NCI-H774 (cell line): ENCODE measurements at regions not wholly inside any gene's neighbourhood (a gene's known extent, or its start where the extent isn't known, plus 50 kb on each side); places are given as distances from the start of the nearest gene placed in this dataset.
"Not testable (repeated sequence)": the region's sequence is repeated elsewhere in the genome, so short reads cannot be mapped to it uniquely, and the experiment has no call there.

Experiments used
- DNase-seq: peaks from one replicate; lab custom pipeline; 2025; lab: John Stamatoyannopoulos, UW

DNA sequence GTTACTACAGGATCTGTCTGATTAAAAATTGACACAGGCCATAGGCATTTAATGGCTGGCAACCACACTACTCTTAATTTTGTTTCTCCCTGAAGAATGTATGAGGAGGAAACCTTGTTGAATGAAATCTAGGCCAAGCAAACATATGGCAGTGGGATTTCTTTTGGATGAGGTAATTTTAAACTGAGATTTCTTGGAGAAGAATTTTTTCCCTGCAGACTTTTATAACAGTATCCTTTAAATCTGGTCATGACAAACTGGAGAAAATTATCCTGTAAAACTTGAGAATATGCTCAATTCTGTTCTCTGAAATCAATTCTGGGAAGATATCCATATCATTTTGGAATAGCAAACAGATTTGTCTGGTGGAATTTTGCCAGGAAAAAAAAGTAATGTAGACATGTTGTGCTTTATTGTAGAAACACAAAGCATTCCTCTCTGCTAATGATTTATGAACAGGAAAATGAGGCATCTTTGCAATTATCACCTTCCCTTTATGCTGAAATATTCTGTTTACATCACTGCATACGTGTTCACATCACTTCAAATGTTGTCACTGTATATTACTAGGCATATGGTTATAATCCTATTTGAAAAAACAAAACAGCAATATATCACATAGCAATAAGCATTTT lies 108.3 kb upstream of the ARSJ start:
- DNase-seq = no peak

DNA sequence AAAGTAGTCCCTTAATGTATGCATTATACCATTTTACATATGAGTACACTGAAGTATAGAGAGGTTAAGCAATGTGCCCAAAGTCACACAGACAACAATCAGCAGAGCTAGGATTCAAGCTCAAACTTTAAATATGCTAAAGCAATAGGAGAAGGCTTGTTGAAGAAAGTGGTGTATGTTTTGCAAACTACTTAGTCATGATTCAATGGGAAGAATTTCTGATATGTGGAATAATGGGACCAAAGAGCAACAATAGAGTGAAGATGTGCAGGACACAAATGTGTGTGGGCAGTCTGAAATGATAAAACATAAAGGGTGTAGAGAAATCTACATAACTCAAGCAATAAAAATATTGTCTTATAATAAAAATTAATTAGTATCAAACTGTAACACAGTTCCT lies 109.0 kb upstream of the ARSJ start:
- no peak for DNase-seq

DNA sequence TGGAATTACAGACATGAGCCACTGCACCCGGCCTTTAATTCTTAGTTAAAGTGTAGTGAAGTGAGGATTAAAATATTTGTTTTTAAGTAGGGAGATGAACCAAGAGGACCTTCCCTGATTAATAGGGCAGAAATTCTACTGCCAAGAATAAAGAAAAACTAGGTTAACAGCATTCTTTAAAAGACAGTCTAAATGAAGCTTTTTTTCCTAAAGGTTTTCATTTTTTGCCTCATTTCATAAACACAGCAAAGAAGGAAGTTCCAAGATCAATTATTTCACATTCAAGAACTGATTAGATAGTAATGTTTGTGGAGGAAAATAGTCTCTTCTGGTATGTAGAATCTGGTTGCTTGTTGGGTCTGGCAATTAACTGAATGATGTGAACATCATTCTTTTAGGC lies 112.1 kb upstream of the ARSJ start:
- DNase-seq = no peak

DNA sequence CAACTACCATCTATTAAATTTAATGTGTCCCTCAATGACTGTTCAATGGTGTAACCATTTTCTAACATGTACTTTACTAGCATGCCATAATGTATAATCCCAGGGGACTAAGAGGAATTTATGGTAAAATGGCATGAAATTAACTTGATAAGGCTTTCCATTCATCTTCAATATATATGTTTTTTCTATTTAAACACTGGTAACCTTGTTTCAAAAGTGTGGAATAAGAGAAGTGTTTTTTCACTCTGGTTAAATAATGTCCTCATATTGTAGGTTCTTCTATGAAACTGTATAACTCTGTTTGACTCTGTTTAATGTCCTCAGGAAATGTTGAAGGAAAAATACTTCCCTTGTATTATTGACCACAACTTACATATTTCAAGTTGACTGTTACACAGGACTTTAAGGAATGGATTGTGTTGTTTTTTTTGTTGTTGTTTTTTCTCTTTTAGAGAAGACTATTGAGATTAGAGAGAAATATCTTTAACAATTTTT lies 113.8 kb upstream of the ARSJ start:
- no peak for DNase-seq

DNA sequence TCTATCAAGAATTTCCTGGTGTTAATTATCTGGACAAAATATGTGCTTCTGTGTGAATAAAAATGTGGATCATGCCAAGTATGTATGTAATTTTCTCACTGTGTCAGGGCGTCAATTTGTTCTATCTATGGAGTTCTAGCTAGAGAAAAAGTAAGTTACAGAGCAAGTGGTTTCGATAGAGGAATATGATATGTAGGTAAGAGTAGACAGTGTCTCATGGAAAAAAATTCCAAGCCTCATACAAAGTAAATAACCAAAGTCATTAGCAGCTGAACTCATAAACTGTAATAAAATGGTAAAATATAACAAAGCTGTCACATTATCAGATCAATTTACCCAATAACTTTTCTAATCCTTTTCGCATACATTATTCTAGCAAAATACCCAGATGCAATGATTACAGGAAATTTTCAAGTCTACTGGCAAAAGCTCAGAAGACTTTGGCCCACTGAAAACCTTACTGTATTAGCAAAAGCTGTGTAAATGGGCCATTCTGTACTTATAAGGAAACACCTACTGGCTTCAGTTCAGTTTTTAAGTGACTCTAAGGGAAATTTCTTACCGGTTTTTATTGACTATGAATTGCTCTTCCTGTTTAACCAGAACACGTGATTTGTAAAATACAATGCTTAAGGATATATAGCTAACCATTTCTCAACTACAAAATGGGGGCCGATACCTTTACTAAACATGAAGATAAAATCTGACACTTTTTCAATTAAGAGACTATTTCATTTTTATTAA lies 121.0 kb upstream of the ARSJ start:
- DNase-seq = no peak

DNA sequence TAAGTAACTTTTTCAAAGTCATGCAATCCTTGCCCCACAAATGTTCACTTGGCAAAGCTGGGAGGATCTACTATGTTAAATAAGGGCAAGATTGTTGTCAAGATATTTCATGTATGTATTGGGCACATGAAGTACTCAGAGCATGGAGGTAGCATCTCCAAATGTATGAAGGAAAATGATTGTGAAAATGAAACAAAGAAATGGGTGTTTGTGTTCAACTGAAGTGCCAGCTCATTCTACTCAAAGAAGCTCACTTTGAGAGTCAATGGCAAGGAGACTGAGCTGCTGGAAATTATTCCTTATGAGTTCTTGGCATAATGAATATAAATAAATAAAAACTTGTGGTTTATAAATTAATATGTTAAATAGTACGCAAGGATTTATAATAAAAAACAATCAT lies 124.5 kb upstream of the ARSJ start:
- DNase-seq = no peak

DNA sequence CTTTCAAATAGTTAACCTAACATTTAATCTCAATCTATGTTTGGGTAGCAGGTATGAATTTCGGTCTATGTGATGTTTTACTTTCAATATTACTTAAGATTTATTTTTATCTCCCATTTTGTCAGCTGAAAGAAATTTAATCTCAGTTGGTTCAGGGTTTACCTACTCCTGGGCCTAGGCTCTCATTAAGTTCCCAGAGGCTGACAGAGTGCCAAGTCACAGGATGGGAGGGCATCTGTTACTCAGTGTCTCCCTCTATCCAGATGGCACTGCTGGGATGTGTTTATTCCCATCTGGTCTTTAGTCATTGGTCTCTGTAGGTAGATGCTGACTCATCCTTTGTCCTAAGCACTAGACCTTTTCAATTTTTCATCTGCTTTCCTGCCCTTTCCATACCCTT lies 129.4 kb upstream of the ARSJ start:
- no peak for DNase-seq

DNA sequence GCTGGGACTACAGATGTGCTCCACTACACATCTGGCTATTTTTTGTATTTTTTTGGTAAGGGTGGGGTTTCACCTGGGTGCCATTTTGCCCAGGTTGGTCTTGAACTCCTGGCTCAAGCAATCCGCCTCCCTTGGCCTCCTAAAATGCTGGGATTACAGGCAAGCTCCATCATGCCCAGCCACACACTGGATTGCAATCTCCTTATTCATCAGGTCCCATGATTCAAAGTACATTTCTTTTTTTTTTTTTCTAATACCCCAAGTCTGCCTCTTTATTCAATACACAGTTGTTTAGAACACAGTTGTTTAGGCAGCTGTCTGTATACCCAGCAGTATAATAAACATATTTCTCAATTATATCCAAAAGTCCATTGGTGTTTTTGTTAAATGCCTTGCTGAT lies 130.3 kb upstream of the ARSJ start:
- no peak for DNase-seq

DNA sequence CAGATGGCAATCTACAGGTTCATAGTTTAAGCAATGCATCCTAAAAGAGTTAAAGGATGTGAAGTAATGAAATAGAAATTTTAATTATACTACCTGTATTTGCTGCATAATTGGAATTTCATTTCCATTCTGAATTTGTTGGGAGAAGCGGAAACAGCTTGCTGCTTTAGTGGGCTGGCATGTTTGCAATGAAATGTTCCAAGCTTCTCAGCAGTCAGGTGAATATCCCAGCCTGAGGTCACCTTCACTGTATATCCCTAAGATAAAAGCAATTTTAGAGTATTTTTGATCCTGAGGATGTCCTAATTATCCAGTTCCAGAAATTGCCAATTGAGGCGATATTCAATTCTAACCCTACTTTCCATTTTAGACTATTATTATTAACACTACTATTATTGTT lies 136.1 kb upstream of the ARSJ start:
- no peak for DNase-seq

DNA sequence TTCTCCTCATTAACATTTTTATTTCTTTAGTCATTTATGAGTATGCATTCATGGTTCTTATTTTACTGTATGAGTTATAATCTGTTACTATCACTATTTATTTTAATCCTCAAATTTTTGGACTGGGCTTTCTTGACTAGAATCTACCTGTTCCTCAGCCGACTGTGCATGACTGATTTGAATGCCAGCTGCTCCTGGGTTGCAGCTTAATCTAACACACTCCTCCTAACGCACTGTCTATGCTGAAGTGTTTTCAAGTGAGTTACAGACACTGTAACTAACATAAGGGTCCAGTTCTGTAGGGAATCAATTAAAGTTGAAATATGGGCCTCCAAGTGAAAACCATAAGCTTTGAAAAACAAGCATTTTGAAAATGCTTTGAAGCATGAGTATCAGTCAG lies 137.4 kb upstream of the ARSJ start:
- no peak for DNase-seq

DNA sequence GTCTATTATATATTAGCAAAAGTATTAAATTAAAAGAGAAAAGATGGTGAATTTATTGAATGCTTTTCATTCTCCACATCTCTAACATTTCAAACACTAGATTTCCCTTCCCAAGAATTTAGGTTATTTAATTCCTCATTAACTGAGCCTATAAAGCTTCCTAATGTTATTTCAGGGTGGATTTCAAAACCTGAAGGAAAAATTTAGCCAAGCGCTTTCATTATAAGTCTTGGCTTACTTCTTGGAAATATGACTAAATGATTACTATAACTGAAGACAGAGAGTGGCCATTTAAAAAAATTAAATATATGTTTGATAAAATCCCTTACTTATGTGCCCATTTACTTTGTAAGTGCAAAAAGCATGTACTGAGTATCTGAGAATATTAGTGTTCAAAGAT lies 141.8 kb upstream of the ARSJ start:
- no peak for DNase-seq

DNA sequence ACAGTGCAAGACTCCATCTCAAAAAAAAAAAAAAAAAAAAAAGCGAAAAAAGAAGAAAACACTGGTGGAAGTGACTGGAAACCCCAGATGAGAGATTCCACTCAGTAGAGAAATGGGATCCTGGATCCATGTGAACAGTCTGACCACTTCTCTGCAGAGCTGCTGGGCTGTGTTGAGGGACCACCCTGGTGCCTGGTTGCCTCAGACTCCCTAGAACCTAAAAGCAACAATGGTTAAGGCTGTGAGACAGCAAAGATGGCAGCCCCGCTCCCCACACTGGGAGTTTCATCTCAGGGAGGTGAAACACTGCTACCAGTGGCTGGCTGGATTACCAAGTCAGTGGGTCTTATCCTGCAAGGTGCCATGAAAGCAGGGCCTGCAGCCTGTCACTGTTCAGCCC lies 152.8 kb upstream of the ARSJ start:
- DNase-seq = no peak

DNA sequence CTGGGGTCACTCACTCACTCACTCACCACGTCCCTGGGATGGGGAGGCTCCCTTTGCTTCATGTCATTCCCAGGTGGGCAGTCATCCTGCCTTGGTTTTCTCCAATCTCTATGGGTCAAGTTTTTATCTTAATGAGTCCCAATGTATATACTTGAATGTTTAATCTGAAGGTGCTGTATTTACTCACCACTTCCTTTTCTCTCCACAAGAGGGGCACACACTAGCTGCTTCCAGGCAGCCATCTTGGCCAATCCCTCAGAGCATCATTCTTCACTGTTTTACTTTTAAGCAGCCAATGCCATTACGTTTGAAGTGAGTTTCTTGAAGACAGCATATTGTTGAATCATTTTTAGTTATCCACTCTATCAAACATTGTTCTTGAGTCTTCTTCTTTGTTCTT lies 153.4 kb upstream of the ARSJ start:
- DNase-seq = no peak

DNA sequence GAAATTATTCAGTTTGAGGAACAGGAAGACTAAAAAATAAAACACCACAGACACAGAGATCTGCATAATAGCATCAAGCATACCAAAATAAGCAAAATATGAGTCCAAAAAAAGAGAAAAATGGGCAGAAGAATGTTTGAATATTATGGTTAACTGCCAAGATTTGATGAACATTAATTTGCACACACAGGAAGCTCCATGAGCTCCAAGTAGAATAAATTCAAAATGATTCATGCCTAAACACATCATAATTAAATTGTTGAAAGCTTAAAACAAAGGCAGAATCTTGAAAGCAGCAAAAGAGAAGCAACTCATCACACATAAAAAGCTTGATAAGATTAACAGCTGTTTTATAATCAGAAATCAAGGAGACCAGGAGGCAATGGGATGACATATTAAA lies 156.6 kb upstream of the ARSJ start:
- no peak for DNase-seq

DNA sequence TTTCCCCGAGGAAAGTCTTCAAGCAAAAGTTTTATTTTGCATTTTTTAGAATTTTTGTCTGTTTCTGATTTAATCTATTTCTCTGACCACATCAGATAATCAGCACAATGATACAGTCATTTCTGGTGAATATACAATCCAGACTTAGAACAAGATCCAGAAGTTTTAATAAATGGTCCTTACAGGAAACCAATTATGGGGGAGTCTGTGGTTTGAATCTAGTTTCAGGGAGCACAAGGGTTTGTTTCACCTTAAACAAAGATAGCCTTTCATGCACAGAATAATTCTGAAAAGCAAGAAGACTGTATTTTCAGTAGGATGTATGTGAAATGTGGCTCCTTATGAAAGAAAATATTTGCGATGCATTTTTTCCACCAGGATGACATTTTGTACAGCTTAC lies 158.5 kb upstream of the ARSJ start:
- DNase-seq = no peak

DNA sequence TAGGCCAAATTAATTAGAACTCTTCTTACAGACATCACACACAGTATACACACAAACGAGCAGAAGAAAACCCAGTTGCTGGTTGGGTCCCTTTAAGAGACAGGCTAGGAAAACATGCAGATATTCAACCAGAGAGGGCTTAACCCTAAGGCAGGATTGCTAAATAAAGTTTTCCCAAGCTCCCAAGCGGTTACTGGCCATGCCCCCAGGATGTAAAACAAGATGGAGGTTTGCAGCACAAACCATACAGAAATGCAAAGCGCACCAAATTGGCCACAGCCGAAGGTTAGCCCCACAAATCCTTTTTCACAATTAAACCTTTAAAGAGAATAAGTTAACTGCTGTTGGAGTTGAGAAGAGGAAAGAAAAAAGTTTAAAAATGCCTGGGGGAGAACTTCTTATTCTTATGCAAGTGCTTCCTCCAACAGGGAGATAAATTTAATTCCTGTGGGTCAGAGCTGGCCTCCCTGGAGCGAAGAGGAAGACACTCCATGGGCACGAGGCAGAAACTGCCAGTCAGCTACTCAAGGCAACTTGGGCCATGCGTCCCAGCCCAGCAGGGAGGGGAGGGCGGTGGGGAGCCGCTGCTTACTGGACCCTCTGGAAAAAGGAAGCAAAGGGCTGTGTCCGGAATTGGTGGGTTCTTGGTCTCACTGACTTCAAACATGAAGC lies 167.6 kb upstream of the ARSJ start:
- DNase-seq = no peak

DNA sequence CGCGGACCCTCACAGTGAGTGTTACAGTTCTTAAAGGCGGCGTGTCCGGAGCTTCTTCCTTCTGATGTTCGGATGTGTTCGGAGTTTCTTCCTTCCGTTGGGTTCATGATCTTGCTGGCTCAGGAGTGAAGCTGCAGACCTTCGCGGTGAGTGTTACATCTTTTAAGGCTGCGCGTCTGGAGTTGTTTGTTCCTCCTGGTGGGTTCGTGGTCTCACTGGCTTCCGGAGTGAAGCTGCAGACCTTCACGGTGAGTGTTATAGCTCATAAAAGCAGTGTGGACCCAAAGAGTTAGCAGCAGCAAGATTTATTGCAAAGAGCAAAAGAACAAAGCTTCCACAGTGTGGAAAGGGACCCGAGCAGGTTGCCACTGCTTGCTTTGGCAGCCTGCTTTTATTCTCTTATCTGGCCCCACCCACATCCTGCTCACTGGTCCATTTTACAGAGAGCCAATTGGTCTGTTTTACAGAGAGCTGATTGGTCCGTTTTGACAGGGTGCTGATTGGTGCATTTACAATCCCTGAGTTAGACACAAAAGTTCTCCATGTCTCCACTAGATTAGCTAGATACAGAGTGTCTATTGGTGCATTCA lies 168.3 kb upstream of the ARSJ start:
- DNase-seq = not testable (repeated sequence)

DNA sequence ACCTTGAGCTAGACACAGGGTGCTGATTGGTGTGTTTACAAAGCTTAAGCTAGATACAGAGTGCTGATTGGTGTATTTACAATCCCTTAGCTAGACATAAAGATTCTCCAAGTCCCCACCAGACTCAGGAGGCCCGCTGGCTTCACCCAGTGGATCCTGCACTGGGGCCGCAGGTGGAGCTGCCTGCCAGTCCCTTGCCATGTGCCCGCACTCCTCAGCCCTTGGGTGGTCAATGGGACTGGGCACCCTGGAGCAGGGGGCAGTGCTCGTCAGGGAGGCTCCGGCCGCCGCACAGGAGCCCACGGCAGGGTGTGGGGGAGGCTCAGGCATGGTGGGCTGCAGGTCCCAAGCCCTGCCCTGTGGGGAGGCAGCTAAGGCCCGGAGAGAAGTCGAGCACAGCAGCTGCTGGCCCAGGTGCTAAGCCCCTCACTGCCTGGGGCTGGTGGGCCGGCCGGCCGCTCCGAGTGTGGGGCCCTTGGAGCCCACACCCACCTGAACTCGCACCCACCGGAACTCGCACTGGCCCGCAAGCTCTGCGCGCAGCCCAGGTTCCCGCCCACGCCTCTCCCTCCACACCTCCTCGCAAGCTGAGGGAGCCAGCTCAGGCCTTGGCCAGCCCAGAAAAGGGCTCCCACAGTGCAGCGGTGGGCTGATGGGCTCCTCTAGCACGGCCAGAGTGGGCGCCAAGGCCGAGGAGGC lies 169.1 kb upstream of the ARSJ start:
- not testable (repeated sequence) for DNase-seq

DNA sequence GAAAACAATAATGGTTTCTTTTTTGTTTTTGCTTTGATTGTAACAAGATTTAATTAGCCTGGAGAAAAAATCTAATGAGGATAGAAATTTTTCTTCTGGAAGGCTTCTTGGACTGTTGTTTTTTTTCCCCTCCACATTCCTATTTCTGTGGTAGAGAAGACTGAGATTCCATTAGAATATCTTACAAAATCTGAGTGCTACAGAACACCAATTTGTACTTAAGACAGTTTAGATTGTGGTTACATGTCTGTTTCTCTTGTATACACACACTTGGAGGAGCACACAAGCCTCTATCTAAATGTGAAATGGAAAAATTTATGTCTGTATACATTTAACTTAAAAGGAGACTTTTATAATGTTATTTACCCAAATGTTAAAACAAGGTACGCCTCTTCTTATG lies 176.9 kb upstream of the ARSJ start:
- DNase-seq = no peak

DNA sequence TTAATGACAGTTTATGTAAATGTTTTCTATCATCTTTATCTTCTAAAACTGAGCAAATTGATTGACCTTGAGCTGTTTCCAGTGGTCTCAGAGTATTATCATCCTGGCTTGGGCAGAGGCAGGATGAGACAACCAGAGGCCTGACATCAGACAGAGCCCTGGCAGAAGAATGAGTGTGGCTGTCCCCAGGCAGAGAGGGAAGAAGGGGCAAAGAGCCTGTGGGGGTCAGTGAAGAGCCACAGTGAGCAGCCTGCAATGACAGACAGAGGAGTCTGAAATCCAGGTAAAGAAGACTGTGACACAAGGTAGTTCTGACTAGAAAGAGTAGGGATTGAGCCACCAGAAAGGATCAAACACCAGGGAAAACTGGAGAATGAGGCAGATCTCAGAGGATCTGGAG lies 182.4 kb upstream of the ARSJ start:
- no peak for DNase-seq

DNA sequence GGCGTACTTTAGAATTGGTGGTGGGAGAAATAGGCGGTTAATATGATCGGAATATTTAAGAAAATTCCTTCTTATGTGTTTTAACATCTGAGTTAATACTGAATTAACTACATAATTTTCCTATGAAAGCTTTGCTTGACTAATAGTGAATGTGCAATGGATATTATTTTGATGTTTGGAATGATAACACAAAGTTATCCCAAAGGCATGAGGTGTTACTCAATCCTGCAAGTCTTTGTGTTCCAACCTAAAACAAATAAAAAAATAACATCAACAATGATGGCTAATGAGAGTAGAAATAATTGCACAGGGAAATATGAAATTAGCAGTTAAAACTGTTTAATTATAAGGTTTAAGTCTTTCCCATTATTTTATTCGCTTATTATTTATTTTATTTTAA lies 183.6 kb upstream of the ARSJ start:
- no peak for DNase-seq

DNA sequence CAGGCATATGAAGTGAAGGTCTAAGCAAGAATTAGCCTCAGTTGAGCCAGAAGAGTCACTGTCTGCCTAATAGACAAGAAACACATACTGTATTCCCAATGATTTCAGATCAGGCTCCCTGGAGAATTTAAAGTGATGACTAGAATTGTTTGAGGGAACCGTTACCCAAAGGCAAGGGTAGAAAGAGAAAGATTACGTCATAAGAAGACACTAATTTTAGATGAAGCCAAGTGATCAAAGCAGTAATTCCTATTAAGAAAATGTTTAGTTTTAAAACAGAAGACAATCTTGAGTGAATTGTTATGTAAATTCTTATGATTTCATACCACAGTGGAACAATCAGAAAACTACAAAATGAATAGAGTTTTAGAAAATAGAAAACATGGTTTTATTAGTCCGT lies 194.5 kb upstream of the ARSJ start:
- DNase-seq = no peak
